ENCODE measurements at regions not wholly inside any gene's neighbourhood (a gene's known extent, or its start where the extent isn't known, plus 50 kb on each side); places are given as distances from the start of the nearest gene placed in this dataset.

- Histone ChIP-seq H3K79me2 (ENCODE audit: control insufficient read depth, insufficient read depth, low read length) (no peaks in the 10 kb centered on the region), H3K4me2 (ENCODE audit: insufficient read depth, low read length) (no peak overlapping the region), H3K4me3 (no peak overlapping the region), H4K20me1 (replicated peaks; ENCODE audit: control insufficient read depth, insufficient read depth, low read length) (no peaks in the 10 kb centered on the region), H3K9me1 (ENCODE audit: control insufficient read depth, insufficient read depth, low read length) (no peaks in the 10 kb centered on the region), H2AFZ (ENCODE audit: low read depth, low read length) (no peak overlapping the region), H3K9ac (ENCODE audit: insufficient read depth in 1 of 2, low read depth in 2 of 2, low read length in 2 of 2) (no peak overlapping the region), H3K27me3 (ENCODE audit: control insufficient read depth in 2 of 2, insufficient read depth in 2 of 2, low read length in 2 of 2) (no peaks in the 10 kb centered on the region), H3K9me3 (replicated peaks; ENCODE audit: control insufficient read depth, insufficient read depth, low read depth, low read length) (no peaks in the 10 kb centered on the region), H3K4me1 (replicated peaks in 1 of 2; ENCODE audit: control insufficient read depth in 2 of 2, insufficient read depth in 2 of 2, low read length in 2 of 2) (no peaks in the 10 kb centered on the region), H3K27ac (ENCODE audit: extremely low read depth, low read depth, low read length) (no peak overlapping the region), H3K36me3 (ENCODE audit: control insufficient read depth, insufficient read depth, low read length) (no peaks in the 10 kb centered on the region)
- no peak for FAIRE-seq
- ChIA-PET POLR2A (no interaction called here), CTCF (ENCODE audit: low intra/inter-chr PET ratio) (no interaction called here)
- no peak for DNase-seq (ENCODE audit: extremely low read depth in 1 of 4, low spot score in 3 of 4)
- no peak for TF ChIP-seq ZNF740 (CRISPR knock-in tag; IDR thresholded peaks at IDR 0.05)
- TF ChIP-seq ZNF740 (tag; IDR thresholded peaks at IDR 0.05), result no peak
- no peak for TF ChIP-seq CREB3 (tag; conservative IDR thresholded peaks at IDR 0.05; ENCODE audit: low read depth)
- no peak for TF ChIP-seq EGR1 (conservative IDR thresholded peaks at IDR 0.05)
- TF ChIP-seq, protein P1, sequence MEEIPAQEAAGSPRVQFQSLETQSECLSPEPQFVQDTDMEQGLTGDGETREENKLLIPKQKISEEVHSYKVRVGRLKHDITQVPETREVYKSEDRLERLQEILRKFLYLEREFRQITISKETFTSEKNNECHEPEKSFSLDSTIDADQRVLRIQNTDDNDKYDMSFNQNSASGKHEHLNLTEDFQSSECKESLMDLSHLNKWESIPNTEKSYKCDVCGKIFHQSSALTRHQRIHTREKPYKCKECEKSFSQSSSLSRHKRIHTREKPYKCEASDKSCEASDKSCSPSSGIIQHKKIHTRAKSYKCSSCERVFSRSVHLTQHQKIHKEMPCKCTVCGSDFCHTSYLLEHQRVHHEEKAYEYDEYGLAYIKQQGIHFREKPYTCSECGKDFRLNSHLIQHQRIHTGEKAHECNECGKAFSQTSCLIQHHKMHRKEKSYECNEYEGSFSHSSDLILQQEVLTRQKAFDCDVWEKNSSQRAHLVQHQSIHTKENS (CRISPR knock-in tag; IDR thresholded peaks at IDR 0.05), result no peak
- TF ChIP-seq TAL1 (IDR thresholded peaks at IDR 0.05), result no peak
- no peak for TF ChIP-seq PML (IDR thresholded peaks at IDR 0.05; ENCODE audit: low read length)
- TF ChIP-seq ZNF232 (CRISPR knock-in tag; IDR thresholded peaks at IDR 0.05), result no peak
- in situ Hi-C loops (cut with MboI) (no loop called here), intact Hi-C loops (cut with micrococcal nuclease) (no loop called here)
- BruUV-seq (replicated peaks), result no TSS peak
- no peak for ATAC-seq
Observed at GRCh38 chr12:61758661-61759060, 501.5 kb upstream of the USP15 start.

Measured in K562 (cell line).